Astrocyte (in vitro differentiated cells and primary cell): ENCODE measurements at regions not wholly inside any gene's neighbourhood (a gene's known extent, or its start where the extent isn't known, plus 50 kb on each side); places are given as distances from the start of the nearest gene placed in this dataset.

Experiments used
- EZH2 ChIP-seq: IDR thresholded peaks from 2 replicates; pipeline ENCODE4 v1.6.1; 2012; ENCODE audit warnings: mild to moderate bottlenecking, low read length, inconsistent platforms; ENCODE audit not compliant: insufficient read depth
- TF ChIP-seq, protein P1 (sequence below): IDR thresholded peaks from 2 replicates; pipeline ENCODE4 v1.5.1; 2011; ENCODE audit warnings: low read depth, mild to moderate bottlenecking, inconsistent platforms, low read length, moderate library complexity; ENCODE audit not compliant: insufficient read depth

DNA sequence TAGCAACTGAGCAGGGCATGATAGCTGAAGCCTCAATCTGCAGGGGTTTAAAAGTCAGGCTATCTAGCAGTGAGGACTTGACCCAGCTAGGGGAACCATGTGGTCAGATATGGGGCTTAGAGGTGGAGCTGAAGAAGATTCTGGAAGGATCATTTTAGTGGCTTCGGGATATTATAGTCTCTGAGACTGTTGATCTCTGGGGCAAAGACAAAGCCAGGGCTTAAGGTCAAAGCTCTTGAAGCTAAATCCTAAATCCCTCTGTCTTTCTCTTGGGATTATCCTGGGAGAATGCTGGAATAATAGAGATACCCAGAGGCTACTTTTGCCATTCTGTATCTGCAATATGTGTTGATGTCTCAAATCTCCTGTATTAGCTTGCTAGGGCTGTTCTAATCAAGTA, 132.2 kb downstream of the DHX35 start:
- TF ChIP-seq EZH2 = no peak
- TF ChIP-seq, protein P1, sequence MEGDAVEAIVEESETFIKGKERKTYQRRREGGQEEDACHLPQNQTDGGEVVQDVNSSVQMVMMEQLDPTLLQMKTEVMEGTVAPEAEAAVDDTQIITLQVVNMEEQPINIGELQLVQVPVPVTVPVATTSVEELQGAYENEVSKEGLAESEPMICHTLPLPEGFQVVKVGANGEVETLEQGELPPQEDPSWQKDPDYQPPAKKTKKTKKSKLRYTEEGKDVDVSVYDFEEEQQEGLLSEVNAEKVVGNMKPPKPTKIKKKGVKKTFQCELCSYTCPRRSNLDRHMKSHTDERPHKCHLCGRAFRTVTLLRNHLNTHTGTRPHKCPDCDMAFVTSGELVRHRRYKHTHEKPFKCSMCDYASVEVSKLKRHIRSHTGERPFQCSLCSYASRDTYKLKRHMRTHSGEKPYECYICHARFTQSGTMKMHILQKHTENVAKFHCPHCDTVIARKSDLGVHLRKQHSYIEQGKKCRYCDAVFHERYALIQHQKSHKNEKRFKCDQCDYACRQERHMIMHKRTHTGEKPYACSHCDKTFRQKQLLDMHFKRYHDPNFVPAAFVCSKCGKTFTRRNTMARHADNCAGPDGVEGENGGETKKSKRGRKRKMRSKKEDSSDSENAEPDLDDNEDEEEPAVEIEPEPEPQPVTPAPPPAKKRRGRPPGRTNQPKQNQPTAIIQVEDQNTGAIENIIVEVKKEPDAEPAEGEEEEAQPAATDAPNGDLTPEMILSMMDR = no peak
